Endothelial cell of umbilical vein (primary cell): ENCODE measurements at regions not wholly inside any gene's neighbourhood (a gene's known extent, or its start where the extent isn't known, plus 50 kb on each side); places are given as distances from the start of the nearest gene placed in this dataset.

Experiments
- BruUV-seq: library from RNA; stranded (reverse); fragments of 400-500 nt; replicated peaks from 2 replicates; lab custom pipeline; 2021; lab: Mats Ljungman, UMichigan
- CTCF ChIA-PET: fragments of 300-600, 350-600 bp; sonication (Branson Sonifier 250); formaldehyde crosslinking; loops from one replicate; lab custom pipeline; 2021; ENCODE audit warnings: antibody characterized with exemption, inconsistent platforms; lab: Charles Lee
- POLR2A ChIA-PET: fragments of 300-600, 350-600 bp; sonication (Branson Sonifier 250); formaldehyde crosslinking; loops from one replicate; lab custom pipeline; 2021; ENCODE audit warnings: antibody characterized with exemption, inconsistent platforms; lab: Charles Lee
- DNase-seq: peaks from one replicate; pipeline ENCODE4 v3.0.0-alpha.2; 2011; ENCODE audit warnings: low read depth, low spot score
- FAIRE-seq: peaks from 2 replicates; lab custom pipeline; 2011; peaks lifted over from hg19 to GRCh38; lab: Jason Lieb, UNC
- H2AFZ ChIP-seq: 2 replicates; pipeline ENCODE4 v1.6.0; 2012; ENCODE audit warnings: low read depth, low read length, control low read depth, inconsistent platforms
- H3K27ac ChIP-seq: 2 replicates; pipeline ENCODE4 v1.5.1; 2011; ENCODE audit warnings: low read depth, mild to moderate bottlenecking, control low read depth, low read length, moderate library complexity; ENCODE audit not compliant: insufficient read depth
- H3K27me3 ChIP-seq, 2 experiments: 2 replicates each; pipeline versions ENCODE4 v1.6.0 to v1.6.1; 2011; ENCODE audit warnings: low read length in 2 of 2, mixed read lengths in 1 of 2; ENCODE audit not compliant: control insufficient read depth in 2 of 2, insufficient read depth in 2 of 2
- H3K36me3 ChIP-seq, 2 experiments: 2 replicates in 1 of 2; 3 replicates in 1 of 2; pipeline ENCODE4 v1.5.1; 2011; ENCODE audit warnings: low read length in 2 of 2, mild to moderate bottlenecking in 1 of 2, moderate library complexity in 1 of 2; ENCODE audit not compliant: control insufficient read depth in 2 of 2, insufficient read depth in 2 of 2; ENCODE audit errors: extremely low read depth in 1 of 2
- H3K4me1 ChIP-seq: 3 replicates; pipeline ENCODE4 v1.5.1; 2011; ENCODE audit warnings: mild to moderate bottlenecking, low read length; ENCODE audit not compliant: control insufficient read depth, insufficient read depth; ENCODE audit errors: extremely low read depth
- H3K4me2 ChIP-seq: 2 replicates; pipeline ENCODE4 v1.6.1; 2011; ENCODE audit warnings: low read length, control low read depth, mixed read lengths; ENCODE audit not compliant: insufficient read depth
- H3K4me3 ChIP-seq, 3 experiments: fragments of 200-600 bp in 1 of 3; sonication (generic), shearing (Covaris generic) in 1 of 3; replicated peaks in 1 of 3; 2 replicates each; pipeline ENCODE4 v1.5.1; 2011 to 2016; ENCODE audit warnings: control low read depth in 3 of 3, low read length in 3 of 3, mild to moderate bottlenecking in 2 of 3, inconsistent platforms in 1 of 3, low read depth in 1 of 3, moderate library complexity in 1 of 3; ENCODE audit not compliant: insufficient read depth in 1 of 3
- H3K79me2 ChIP-seq: 2 replicates; pipeline ENCODE4 v1.6.0; 2012; ENCODE audit warnings: low read length, inconsistent platforms; ENCODE audit not compliant: control insufficient read depth, insufficient read depth
- H3K9ac ChIP-seq: replicated peaks from 2 replicates; pipeline ENCODE3; 2011; ENCODE audit warnings: low read length, control low read depth; ENCODE audit not compliant: insufficient read depth; ENCODE audit errors: extremely low read depth
- H3K9me1 ChIP-seq: replicated peaks from 3 replicates; pipeline ENCODE4 v1.6.0; 2011; ENCODE audit warnings: mild to moderate bottlenecking, low read length; ENCODE audit not compliant: control insufficient read depth, insufficient read depth; ENCODE audit errors: extremely low read depth
- H3K9me3 ChIP-seq: replicated peaks from 2 replicates; pipeline ENCODE4 v1.5.1; 2012; ENCODE audit warnings: low read length, inconsistent platforms; ENCODE audit not compliant: control insufficient read depth, insufficient read depth
- H4K20me1 ChIP-seq: replicated peaks from 2 replicates; pipeline ENCODE3; 2011; ENCODE audit warnings: mild to moderate bottlenecking, low read length; ENCODE audit not compliant: control insufficient read depth, insufficient read depth; ENCODE audit errors: extremely low read depth
- EZH2 ChIP-seq: IDR thresholded peaks from 2 replicates; pipeline ENCODE4 v1.6.1; 2012; ENCODE audit warnings: borderline replicate concordance, low read depth, mild to moderate bottlenecking, moderate library complexity, low read length, inconsistent platforms; ENCODE audit not compliant: severe bottlenecking
- FOS ChIP-seq: IDR thresholded peaks from 2 replicates; pipeline ENCODE4 v1.6.1; 2011; ENCODE audit warnings: mild to moderate bottlenecking, low read length, moderate library complexity, borderline replicate concordance; ENCODE audit not compliant: insufficient read depth
- GATA2 ChIP-seq: IDR thresholded peaks from 2 replicates; pipeline ENCODE4 v1.7.0; 2011; ENCODE audit warnings: low read depth, mild to moderate bottlenecking, moderate library complexity, mixed read lengths, low read length; ENCODE audit not compliant: insufficient read length, insufficient read depth
- JUN ChIP-seq: IDR thresholded peaks from 2 replicates; pipeline ENCODE4 v1.6.1; 2011; ENCODE audit warnings: borderline replicate concordance, low read depth; ENCODE audit not compliant: insufficient read length, insufficient read depth
- MYC ChIP-seq: IDR thresholded peaks from one replicate; pipeline ENCODE4 v1.6.1; 2011; ENCODE audit warnings: mild to moderate bottlenecking, low read depth, low read length
- POLR2A ChIP-seq: IDR thresholded peaks from 2 replicates; pipeline ENCODE4 v1.6.1; 2012; ENCODE audit warnings: low read depth, mild to moderate bottlenecking, control low read depth, low read length
- POLR2AphosphoS5 ChIP-seq: IDR thresholded peaks from 2 replicates; pipeline ENCODE4 v1.6.1; 2012; ENCODE audit warnings: low read depth, mild to moderate bottlenecking, control low read depth, low read length, moderate library complexity; ENCODE audit not compliant: insufficient read depth
- dilution Hi-C: fragments of 300-500 bp; cut with MboI; formaldehyde crosslinking; loops from one replicate; pipeline ENCODE4 v1.15.0; 2019; ENCODE audit warnings: low sequenced_read_pairs; ENCODE audit not compliant: extremely low pct_ligation_motif_present
- intact Hi-C: fragments of 100-400 bp; cut with micrococcal nuclease; formaldehyde crosslinking; loops from one replicate; pipeline ENCODE4 v1.10.0; 2022
- TF ChIP-seq, protein P1 (sequence below): IDR thresholded peaks from 2 replicates; pipeline ENCODE4 v1.6.1; 2011; ENCODE audit not compliant: insufficient read depth, insufficient read length
- TF ChIP-seq, protein P2 (sequence below), 2 donors: IDR thresholded peaks; 1 replicate in 1 of 2; 2 replicates in 1 of 2; pipeline ENCODE4 v1.5.1; 2011; ENCODE audit warnings: low read length in 2 of 2, mild to moderate bottlenecking in 2 of 2, moderate library complexity in 2 of 2, control low read depth in 1 of 2, inconsistent platforms in 1 of 2, low read depth in 1 of 2; ENCODE audit not compliant: insufficient read depth in 1 of 2; ENCODE audit errors: extremely low read depth in 1 of 2

DNA sequence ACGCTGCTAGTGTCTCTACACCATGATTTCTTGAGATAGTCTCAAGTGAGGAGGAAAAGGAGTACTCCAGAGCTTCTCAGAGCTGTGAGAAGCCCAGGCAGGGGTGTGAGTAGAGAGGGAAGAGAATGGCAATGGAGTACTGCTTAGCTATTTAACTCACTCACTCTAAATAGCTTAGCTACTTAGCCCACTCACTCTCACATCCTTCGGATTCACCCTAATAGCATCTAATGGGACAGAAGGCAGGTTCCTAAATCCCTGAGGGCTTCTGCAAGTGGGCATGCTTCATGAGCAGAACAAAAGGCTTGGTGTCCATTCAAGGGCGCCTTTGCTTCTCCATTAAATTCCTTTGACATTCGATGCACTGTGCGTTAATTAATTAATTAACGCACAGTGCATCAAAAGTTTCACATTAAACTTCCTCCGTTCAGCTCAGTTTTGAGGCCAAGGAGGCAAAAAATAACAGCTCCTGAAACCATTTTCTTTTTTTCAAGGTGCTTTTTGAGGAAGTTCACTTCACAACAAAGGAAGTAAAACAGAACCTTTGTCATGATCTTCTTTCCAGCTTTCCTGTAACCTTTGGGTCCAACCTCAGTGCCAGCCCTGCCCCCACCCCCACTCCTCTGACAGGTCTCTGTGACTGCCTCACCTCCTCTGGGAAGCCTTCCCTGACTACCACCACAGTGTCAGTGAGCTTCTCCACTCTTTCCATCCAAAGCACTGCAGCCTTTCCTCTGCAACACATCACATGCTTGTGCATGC is 294.0 kb downstream of the SEC61B start:
- intact Hi-C loops, result no loop called here
- CTCF ChIA-PET, result interaction anchor here (0.6 to 1.7 kb wide), 3 partner anchors 9 to 285 kb away, joined by 3 to 4 read pairs (median 3); no protein-coding TSS in a partner anchor
- no peak overlapping the region for H3K4me3 ChIP-seq
- H3K27ac ChIP-seq, result no peak overlapping the region
- dilution Hi-C loops, result no loop called here
- H3K4me2 ChIP-seq, result no peak overlapping the region
- no peaks in the 10 kb centered on the region for H4K20me1 ChIP-seq
- no TSS peak for BruUV-seq
- H3K9ac ChIP-seq, result no peak overlapping the region
- H3K36me3 ChIP-seq, result no peaks in the 10 kb centered on the region
- no peaks in the 10 kb centered on the region for H3K9me3 ChIP-seq
- TF ChIP-seq MYC, result no peak
- no peak for TF ChIP-seq POLR2AphosphoS5
- TF ChIP-seq EZH2, result no peak
- TF ChIP-seq, protein P1, sequence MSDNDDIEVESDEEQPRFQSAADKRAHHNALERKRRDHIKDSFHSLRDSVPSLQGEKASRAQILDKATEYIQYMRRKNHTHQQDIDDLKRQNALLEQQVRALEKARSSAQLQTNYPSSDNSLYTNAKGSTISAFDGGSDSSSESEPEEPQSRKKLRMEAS, result no peak
- no peak for TF ChIP-seq POLR2A
- no peak for TF ChIP-seq FOS
- no peaks in the 10 kb centered on the region for H3K4me1 ChIP-seq
- H3K27me3 ChIP-seq, result no peaks in the 10 kb centered on the region
- H3K79me2 ChIP-seq, result no peaks in the 10 kb centered on the region
- H2AFZ ChIP-seq, result no peak overlapping the region
- FAIRE-seq (no peak), DNase-seq (no peak)
- POLR2A ChIA-PET, result no interaction called here
- H3K9me1 ChIP-seq, result no peaks in the 10 kb centered on the region

DNA sequence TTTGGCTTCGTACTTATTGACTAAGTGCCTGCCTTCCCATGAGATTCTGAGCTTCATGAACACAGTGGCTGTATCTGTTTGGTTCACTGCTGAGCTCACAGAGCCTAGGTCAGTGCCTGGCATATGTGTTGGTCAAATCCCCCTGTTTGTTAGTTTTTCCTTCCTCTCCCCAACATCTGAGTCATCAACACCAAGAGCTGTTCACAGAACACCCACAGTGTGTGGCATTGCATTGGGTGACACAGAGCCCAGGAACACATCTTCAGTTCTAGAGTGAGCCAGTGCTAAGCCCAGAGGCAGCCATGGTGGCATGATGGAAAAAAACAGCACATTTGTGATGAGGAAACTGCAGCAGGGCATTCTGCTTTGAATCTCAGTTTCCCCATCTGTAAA is 294.6 kb downstream of the SEC61B start:
- Histone ChIP-seq H2AFZ (no peak overlapping the region), H3K4me1 (no peaks in the 10 kb centered on the region), H3K9me3 (no peaks in the 10 kb centered on the region), H3K4me3 (no peak overlapping the region), H3K27ac (no peak overlapping the region), H3K9ac (no peak overlapping the region), H3K36me3 (no peaks in the 10 kb centered on the region), H4K20me1 (no peaks in the 10 kb centered on the region), H3K9me1 (no peaks in the 10 kb centered on the region), H3K4me2 (no peak overlapping the region), H3K79me2 (no peaks in the 10 kb centered on the region), H3K27me3 (no peaks in the 10 kb centered on the region)
- dilution Hi-C loops, result no loop called here
- DNase-seq (no peak), FAIRE-seq (no peak)
- POLR2A ChIA-PET, result no interaction called here
- BruUV-seq, result no TSS peak
- no peak for TF ChIP-seq JUN
- TF ChIP-seq EZH2, result no peak
- TF ChIP-seq FOS, result no peak
- TF ChIP-seq, protein P1, result no peak
- TF ChIP-seq, protein P2, sequence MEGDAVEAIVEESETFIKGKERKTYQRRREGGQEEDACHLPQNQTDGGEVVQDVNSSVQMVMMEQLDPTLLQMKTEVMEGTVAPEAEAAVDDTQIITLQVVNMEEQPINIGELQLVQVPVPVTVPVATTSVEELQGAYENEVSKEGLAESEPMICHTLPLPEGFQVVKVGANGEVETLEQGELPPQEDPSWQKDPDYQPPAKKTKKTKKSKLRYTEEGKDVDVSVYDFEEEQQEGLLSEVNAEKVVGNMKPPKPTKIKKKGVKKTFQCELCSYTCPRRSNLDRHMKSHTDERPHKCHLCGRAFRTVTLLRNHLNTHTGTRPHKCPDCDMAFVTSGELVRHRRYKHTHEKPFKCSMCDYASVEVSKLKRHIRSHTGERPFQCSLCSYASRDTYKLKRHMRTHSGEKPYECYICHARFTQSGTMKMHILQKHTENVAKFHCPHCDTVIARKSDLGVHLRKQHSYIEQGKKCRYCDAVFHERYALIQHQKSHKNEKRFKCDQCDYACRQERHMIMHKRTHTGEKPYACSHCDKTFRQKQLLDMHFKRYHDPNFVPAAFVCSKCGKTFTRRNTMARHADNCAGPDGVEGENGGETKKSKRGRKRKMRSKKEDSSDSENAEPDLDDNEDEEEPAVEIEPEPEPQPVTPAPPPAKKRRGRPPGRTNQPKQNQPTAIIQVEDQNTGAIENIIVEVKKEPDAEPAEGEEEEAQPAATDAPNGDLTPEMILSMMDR (IDR thresholded peaks at IDR 0.05; ENCODE audit: extremely low read depth in 1 of 2, insufficient read depth in 1 of 2, low read depth in 1 of 2, low read length in 2 of 2), result no peak
- TF ChIP-seq POLR2A, result no peak
- no peak for TF ChIP-seq GATA2
- TF ChIP-seq MYC, result no peak
- no peak for TF ChIP-seq POLR2AphosphoS5
- CTCF ChIA-PET, result interaction anchor here (0.6 to 1.7 kb wide), 2 partner anchors 10 to 285 kb away, joined by 3 to 4 read pairs; no protein-coding TSS in a partner anchor
- intact Hi-C loops, result no loop called here
